ENCODE measurements at regions not wholly inside any gene's neighbourhood (a gene's known extent, or its start where the extent isn't known, plus 50 kb on each side); places are given as distances from the start of the nearest gene placed in this dataset.

- CTCF ChIA-PET: no interaction called here
Measured at GRCh38 chr17:72064606-72065193, 56.1 kb upstream of the SOX9 start.

More at GRCh38 chr17:72064606-72065193, 56.1 kb upstream of the SOX9 start:
- FAIRE-seq (no peak), DNase-seq (ENCODE audit: low read depth, low spot score) (no peak)
- Histone ChIP-seq H3K9ac (replicated peaks; ENCODE audit: extremely low read depth, insufficient read depth, low read length) (no peak overlapping the region), H3K27me3 (ENCODE audit: control insufficient read depth in 2 of 2, insufficient read depth in 2 of 2, low read length in 2 of 2) (no peaks in the 10 kb centered on the region), H3K79me2 (ENCODE audit: control insufficient read depth, insufficient read depth, low read length) (no peaks in the 10 kb centered on the region), H3K4me1 (ENCODE audit: control insufficient read depth, extremely low read depth, insufficient read depth, low read length) (no peaks in the 10 kb centered on the region), H3K9me1 (replicated peaks; ENCODE audit: control insufficient read depth, extremely low read depth, insufficient read depth, low read length) (no peaks in the 10 kb centered on the region), H3K27ac (ENCODE audit: insufficient read depth, low read depth, low read length) (no peak overlapping the region), H2AFZ (ENCODE audit: low read depth, low read length) (no peak overlapping the region), H3K36me3 (ENCODE audit: control insufficient read depth in 2 of 2, extremely low read depth in 1 of 2, insufficient read depth in 2 of 2, low read length in 2 of 2) (no peaks in the 10 kb centered on the region), H3K4me2 (ENCODE audit: insufficient read depth, low read length) (no peak overlapping the region), H3K4me3 (replicated peaks in 1 of 3; ENCODE audit: insufficient read depth in 1 of 3, low read depth in 1 of 3, low read length in 3 of 3) (no peak overlapping the region), H3K9me3 (replicated peaks; ENCODE audit: control insufficient read depth, insufficient read depth, low read length) (peaks cover 2% of the 10 kb centered on the region), H4K20me1 (replicated peaks; ENCODE audit: control insufficient read depth, extremely low read depth, insufficient read depth, low read length) (no peaks in the 10 kb centered on the region)
- dilution Hi-C loops (cut with MboI; ENCODE audit: extremely low pct_ligation_motif_present, low sequenced_read_pairs) (no loop called here), intact Hi-C loops (cut with micrococcal nuclease) (no loop called here)
- no peak for TF ChIP-seq MAX (IDR thresholded peaks at IDR 0.05; ENCODE audit: insufficient read depth, insufficient read length)
- TF ChIP-seq CTCF (IDR thresholded peaks at IDR 0.05; ENCODE audit: extremely low read depth in 1 of 2, insufficient read depth in 1 of 2, low read depth in 1 of 2, low read length in 2 of 2): no peak
- TF ChIP-seq EZH2 (IDR thresholded peaks at IDR 0.05; ENCODE audit: borderline replicate concordance, low read depth, low read length, severe bottlenecking): no peak
- no peak for TF ChIP-seq MYC (IDR thresholded peaks at IDR 0.05; ENCODE audit: low read depth, low read length)
- no peak for TF ChIP-seq POLR2A (IDR thresholded peaks at IDR 0.05; ENCODE audit: low read depth, low read length)
- no peak for TF ChIP-seq JUN (IDR thresholded peaks at IDR 0.05; ENCODE audit: borderline replicate concordance, insufficient read depth, insufficient read length, low read depth)
- no peak for TF ChIP-seq FOS (IDR thresholded peaks at IDR 0.05; ENCODE audit: borderline replicate concordance, insufficient read depth, low read length)
- no peak for TF ChIP-seq GATA2 (IDR thresholded peaks at IDR 0.05; ENCODE audit: insufficient read depth, insufficient read length, low read depth, low read length)
- TF ChIP-seq POLR2AphosphoS5 (IDR thresholded peaks at IDR 0.05; ENCODE audit: insufficient read depth, low read depth, low read length): no peak
- POLR2A ChIA-PET: no interaction called here
- BruUV-seq (replicated peaks): no TSS peak

All from endothelial cell of umbilical vein (primary cell).